GM12891 (cell line): ENCODE measurements at regions not wholly inside any gene's neighbourhood (a gene's known extent, or its start where the extent isn't known, plus 50 kb on each side); places are given as distances from the start of the nearest gene placed in this dataset.

Experiments used
- DNase-seq: peaks from one replicate; pipeline ENCODE4 v3.0.0; 2011; ENCODE audit warnings: low spot score; ENCODE audit not compliant: insufficient read length
- FAIRE-seq: peaks from 2 replicates; lab custom pipeline; 2011; peaks lifted over from hg19 to GRCh38; lab: Jason Lieb, UNC
- PAX5 ChIP-seq: IDR thresholded peaks from 2 replicates; pipeline ENCODE4 v1.6.1; 2011; ENCODE audit warnings: low read length, moderate library complexity, mild to moderate bottlenecking; ENCODE audit not compliant: insufficient read depth, severe bottlenecking
- POLR2A ChIP-seq: IDR thresholded peaks from 2 replicates; pipeline ENCODE4 v1.6.1; 2011; ENCODE audit warnings: low read depth, low read length, control low read depth
- POLR2AphosphoS5 ChIP-seq: IDR thresholded peaks from 2 replicates; pipeline ENCODE4 v1.6.1; 2011; ENCODE audit warnings: low read depth, low read length, control low read depth
- POU2F2 ChIP-seq: IDR thresholded peaks from 2 replicates; pipeline ENCODE4 v1.6.1; 2011; ENCODE audit warnings: low read depth, mild to moderate bottlenecking, control low read depth, low read length, moderate library complexity
- SPI1 ChIP-seq: IDR thresholded peaks from 2 replicates; pipeline ENCODE4 v1.6.1; 2011; ENCODE audit warnings: low read depth, low read length, control low read depth
- TAF1 ChIP-seq: IDR thresholded peaks from 2 replicates; pipeline ENCODE4 v1.6.1; 2011; ENCODE audit warnings: low read depth, low read length, control low read depth

GRCh38 chr2:16197504-16198147 is 257.3 kb downstream of the MYCN start:
- no peak for DNase-seq
- no peak for FAIRE-seq
- TF ChIP-seq SPI1 (no peak), POLR2AphosphoS5 (no peak), PAX5 (no peak), POLR2A (no peak), POU2F2 (no peak), TAF1 (no peak)

GRCh38 chr2:16196687-16197503 is 256.5 kb downstream of the MYCN start:
- no peak for TF ChIP-seq SPI1
- no peak for TF ChIP-seq TAF1
- no peak for TF ChIP-seq POLR2A
- FAIRE-seq = no peak
- no peak for DNase-seq

- no peak for FAIRE-seq
These were observed 255.3 kb downstream of the MYCN start for GRCh38 chr2:16195681-16196070.

GRCh38 chr2:16194931-16195680 is 254.8 kb downstream of the MYCN start:
- TF ChIP-seq PAX5 = no peak
- TF ChIP-seq TAF1 = no peak
- no peak for TF ChIP-seq POLR2A
- TF ChIP-seq POLR2AphosphoS5 = no peak
- no peak for TF ChIP-seq POU2F2
- no peak for TF ChIP-seq SPI1
- no peak for DNase-seq
- no peak for FAIRE-seq

More at GRCh38 chr2:16195681-16196070, 255.3 kb downstream of the MYCN start:
- TF ChIP-seq PAX5 (no peak), POLR2A (no peak), POLR2AphosphoS5 (no peak), TAF1 (no peak), POU2F2 (no peak), SPI1 (no peak)
- DNase-seq = no peak

- TF ChIP-seq SPI1 = no peak
- no peak for TF ChIP-seq PAX5
- TF ChIP-seq TAF1 = no peak
- TF ChIP-seq POU2F2 = no peak
- no peak for TF ChIP-seq POLR2A
- no peak for TF ChIP-seq POLR2AphosphoS5
- FAIRE-seq = no peak
- no peak for DNase-seq
These were observed 254.2 kb downstream of the MYCN start for GRCh38 chr2:16194530-16194929.

- TF ChIP-seq POLR2AphosphoS5 = no peak
- no peak for TF ChIP-seq SPI1
- no peak for TF ChIP-seq POU2F2
- TF ChIP-seq PAX5 = no peak
- TF ChIP-seq TAF1 = no peak
- TF ChIP-seq POLR2A = no peak
- DNase-seq = no peak
- no peak for FAIRE-seq
These were observed 253.7 kb downstream of the MYCN start for GRCh38 chr2:16194096-16194390.

- DNase-seq = no peak
- FAIRE-seq = no peak
- TF ChIP-seq POLR2AphosphoS5 = no peak
- no peak for TF ChIP-seq POLR2A
- no peak for TF ChIP-seq TAF1
- no peak for TF ChIP-seq SPI1
- no peak for TF ChIP-seq POU2F2
- TF ChIP-seq PAX5 = no peak
These were observed 252.3 kb downstream of the MYCN start for GRCh38 chr2:16192416-16193216.

GRCh38 chr2:16191431-16192200 is 251.3 kb downstream of the MYCN start:
- TF ChIP-seq POLR2A (no peak), PAX5 (no peak), TAF1 (no peak)
- DNase-seq (no peak), FAIRE-seq (no peak)
